Activated CD8-positive, alpha-beta T cell treated with anti-CD3 and anti-CD28 coated beads, Interleukin-2, amount 10 ng/mL, durations not matched to agents 7 days and 5 days (primary cell): ENCODE measurements at regions not wholly inside any gene's neighbourhood (a gene's known extent, or its start where the extent isn't known, plus 50 kb on each side); places are given as distances from the start of the nearest gene placed in this dataset.
"Not testable (repeated sequence)": the region's sequence is repeated elsewhere in the genome, so short reads cannot be mapped to it uniquely, and the experiment has no call there.

Source experiments
- ATAC-seq: fragments of 150-1000 bp; cut with Tn5 transposase; one replicate; pipeline ENCODE4 v1.10.0; 2021; ENCODE audit warnings: moderate library complexity
- CTCF ChIA-PET: fragments of 350-600 bp; sonication (Branson Sonifier 250); formaldehyde crosslinking; loops from one replicate; lab custom pipeline; 2021; ENCODE audit warnings: antibody characterized with exemption; lab: Charles Lee
- POLR2A ChIA-PET: fragments of 350-600 bp; sonication (Branson Sonifier 250); formaldehyde crosslinking; loops from one replicate; lab custom pipeline; 2021; ENCODE audit warnings: antibody characterized with exemption; lab: Charles Lee
- DNase-seq: peaks from one replicate; pipeline ENCODE4 v3.0.0-alpha.2; 2020
- H3K27ac Mint-ChIP-seq: one replicate; pipeline ENCODE4 v1.8.0; 2021; ENCODE audit warnings: mild to moderate bottlenecking, mixed read lengths
- H3K27me3 Mint-ChIP-seq: one replicate; pipeline ENCODE4 v1.8.0; 2021; ENCODE audit warnings: low read depth, mixed read lengths
- H3K36me3 Mint-ChIP-seq: one replicate; pipeline ENCODE4 v1.8.0; 2021; ENCODE audit warnings: low read depth, mixed read lengths
- H3K4me1 Mint-ChIP-seq: one replicate; pipeline ENCODE4 v1.8.0; 2021; ENCODE audit warnings: low read depth, mixed read lengths
- H3K4me3 Mint-ChIP-seq: one replicate; pipeline ENCODE4 v1.8.0; 2021; ENCODE audit warnings: mild to moderate bottlenecking, mixed read lengths
- H3K9me3 Mint-ChIP-seq: one replicate; pipeline ENCODE4 v1.8.0; 2022; ENCODE audit warnings: mixed read lengths; ENCODE audit not compliant: insufficient read depth

GRCh38 chr6:144359783-144360182 lies 74.6 kb downstream of the UTRN start:
- DNase-seq = no peak
- Mint-ChIP-seq H3K9me3 (no peaks in the 10 kb centered on the region), H3K27ac (no peak overlapping the region), H3K4me1 (peaks cover 37% of the 10 kb centered on the region), H3K36me3 (peaks cover 38% of the 10 kb centered on the region), H3K27me3 (no peaks in the 10 kb centered on the region), H3K4me3 (no peak overlapping the region)
- POLR2A ChIA-PET = interaction anchor here (0.5 kb wide), 1 partner anchor 25 kb away, joined by 3 read pairs; no protein-coding TSS in a partner anchor
- CTCF ChIA-PET = no interaction called here
- no peak for ATAC-seq

- Mint-ChIP-seq H3K4me3 (no peak overlapping the region), H3K36me3 (peaks cover 39% of the 10 kb centered on the region), H3K4me1 (peaks cover 33% of the 10 kb centered on the region), H3K27ac (no peak overlapping the region), H3K27me3 (no peaks in the 10 kb centered on the region), H3K9me3 (no peaks in the 10 kb centered on the region)
- CTCF ChIA-PET = no interaction called here
- no peak for DNase-seq
- no peak for ATAC-seq
- POLR2A ChIA-PET = interaction anchor here (1.1 kb wide), 1 partner anchor 9 kb away, joined by 4 read pairs; no protein-coding TSS in a partner anchor
Measured at GRCh38 chr6:144360401-144360800, 75.3 kb downstream of the UTRN start.

GRCh38 chr6:144361016-144361415 lies 75.9 kb downstream of the UTRN start:
- no peak overlapping the region for H3K4me3 Mint-ChIP-seq
- ChIA-PET CTCF (no interaction called here), POLR2A (interaction anchor here (1.1 kb wide), 1 partner anchor 10 kb away, joined by 4 read pairs; no protein-coding TSS in a partner anchor)
- no peak overlapping the region for H3K27ac Mint-ChIP-seq
- no peaks in the 10 kb centered on the region for H3K9me3 Mint-ChIP-seq
- H3K27me3 Mint-ChIP-seq = no peaks in the 10 kb centered on the region
- peaks cover 33% of the 10 kb centered on the region for H3K4me1 Mint-ChIP-seq
- H3K36me3 Mint-ChIP-seq = peaks cover 40% of the 10 kb centered on the region
- no peak for DNase-seq
- no peak for ATAC-seq

- ChIA-PET POLR2A (no interaction called here), CTCF (interaction anchor here (1.0 kb wide), 1 partner anchor 8 kb away, joined by 3 read pairs; no protein-coding TSS in a partner anchor)
- Mint-ChIP-seq H3K27ac (no peak overlapping the region), H3K9me3 (no peaks in the 10 kb centered on the region), H3K36me3 (peaks cover 45% of the 10 kb centered on the region), H3K4me3 (no peak overlapping the region), H3K4me1 (peaks cover 33% of the 10 kb centered on the region), H3K27me3 (no peaks in the 10 kb centered on the region)
- DNase-seq (no peak), ATAC-seq (no peak)
Measured at GRCh38 chr6:144362042-144363018, 77.2 kb downstream of the UTRN start.

- no peak overlapping the region for H3K27ac Mint-ChIP-seq
- ATAC-seq (no peak), DNase-seq (no peak)
- H3K36me3 Mint-ChIP-seq = peaks cover 55% of the 10 kb centered on the region
- peaks cover 32% of the 10 kb centered on the region for H3K4me1 Mint-ChIP-seq
- H3K27me3 Mint-ChIP-seq = no peaks in the 10 kb centered on the region
- CTCF ChIA-PET = no interaction called here
- no peaks in the 10 kb centered on the region for H3K9me3 Mint-ChIP-seq
- H3K4me3 Mint-ChIP-seq = no peak overlapping the region
- POLR2A ChIA-PET = no interaction called here
Measured at GRCh38 chr6:144364208-144364720, 79.1 kb downstream of the UTRN start.

GRCh38 chr6:144364782-144365181 lies 79.6 kb downstream of the UTRN start:
- no peak overlapping the region for H3K27ac Mint-ChIP-seq
- no peak for ATAC-seq
- no peaks in the 10 kb centered on the region for H3K9me3 Mint-ChIP-seq
- peaks cover 55% of the 10 kb centered on the region for H3K36me3 Mint-ChIP-seq
- H3K4me1 Mint-ChIP-seq = peaks cover 32% of the 10 kb centered on the region
- DNase-seq = no peak
- H3K4me3 Mint-ChIP-seq = no peak overlapping the region
- no peaks in the 10 kb centered on the region for H3K27me3 Mint-ChIP-seq
- CTCF ChIA-PET = no interaction called here
- POLR2A ChIA-PET = no interaction called here

- ATAC-seq (no peak), DNase-seq (no peak)
- no peak overlapping the region for H3K4me3 Mint-ChIP-seq
- no peaks in the 10 kb centered on the region for H3K27me3 Mint-ChIP-seq
- H3K4me1 Mint-ChIP-seq = peaks cover 31% of the 10 kb centered on the region
- peaks cover 60% of the 10 kb centered on the region for H3K36me3 Mint-ChIP-seq
- POLR2A ChIA-PET = no interaction called here
- H3K9me3 Mint-ChIP-seq = no peaks in the 10 kb centered on the region
- CTCF ChIA-PET = no interaction called here
- no peak overlapping the region for H3K27ac Mint-ChIP-seq
Measured at GRCh38 chr6:144365271-144365670, 80.1 kb downstream of the UTRN start.

- H3K4me3 Mint-ChIP-seq, H3K27ac Mint-ChIP-seq, H3K4me1 Mint-ChIP-seq, H3K9me3 Mint-ChIP-seq, DNase-seq, ATAC-seq, CTCF ChIA-PET, POLR2A ChIA-PET, H3K27me3 Mint-ChIP-seq: not testable (repeated sequence)
- H3K36me3 Mint-ChIP-seq = peaks cover 56% of the 10 kb centered on the region
Measured at GRCh38 chr6:144369696-144370095, 84.6 kb downstream of the UTRN start.

GRCh38 chr6:144372116-144372515 lies 87.0 kb downstream of the UTRN start:
- H3K4me1 Mint-ChIP-seq = peaks cover 11% of the 10 kb centered on the region
- ChIA-PET POLR2A (no interaction called here), CTCF (interaction anchor here (1.0 kb wide), 1 partner anchor 69 kb away, joined by 3 read pairs; no protein-coding TSS in a partner anchor)
- peaks cover 52% of the 10 kb centered on the region for H3K36me3 Mint-ChIP-seq
- H3K9me3 Mint-ChIP-seq = no peaks in the 10 kb centered on the region
- no peak for DNase-seq
- no peak overlapping the region for H3K27ac Mint-ChIP-seq
- no peaks in the 10 kb centered on the region for H3K27me3 Mint-ChIP-seq
- no peak overlapping the region for H3K4me3 Mint-ChIP-seq
- no peak for ATAC-seq

DNA sequence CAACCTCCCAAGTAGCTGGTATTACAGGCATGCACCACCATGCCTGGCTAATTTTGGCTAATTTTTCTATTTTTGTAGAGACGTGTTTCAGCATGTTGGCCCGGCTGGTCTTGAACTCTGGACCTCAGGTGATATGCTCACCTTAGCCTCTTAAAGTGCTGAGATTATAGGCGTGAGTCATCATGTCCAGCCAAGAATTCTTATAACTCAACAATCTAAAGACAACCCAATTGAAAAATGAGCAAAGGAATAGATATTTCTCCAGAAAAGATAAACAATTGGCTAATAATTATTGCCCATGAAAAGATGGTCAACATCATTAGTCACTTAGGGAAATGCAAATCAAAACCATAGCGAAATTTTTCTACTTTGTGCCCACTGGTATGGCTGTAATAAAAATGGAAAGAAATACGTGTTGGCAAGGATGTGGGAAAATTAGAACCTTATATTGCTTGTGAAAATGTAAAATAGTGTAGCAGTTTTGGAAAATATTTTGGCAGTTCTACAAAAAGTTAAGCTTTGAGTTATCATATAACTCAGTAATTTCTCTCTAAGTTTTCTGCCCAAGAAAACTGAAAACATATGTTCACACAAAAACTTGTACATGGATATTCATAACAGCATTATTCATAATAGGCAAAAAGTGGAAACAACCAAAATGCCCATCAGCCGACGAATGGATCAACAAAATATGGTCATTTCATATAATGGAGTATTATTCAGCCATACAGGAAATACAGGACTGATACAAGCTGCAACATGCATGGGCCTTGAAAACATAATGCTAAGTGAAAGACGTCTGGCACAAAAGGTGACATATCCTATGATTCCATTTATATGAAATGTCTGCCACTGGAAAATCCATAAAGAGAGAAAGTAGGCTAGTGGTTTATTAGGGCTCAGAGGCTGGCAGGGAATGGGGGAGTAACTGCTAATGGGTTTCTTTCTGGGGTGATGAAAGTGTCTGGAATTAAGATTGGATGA lies 87.8 kb downstream of the UTRN start:
- no peak for ATAC-seq
- POLR2A ChIA-PET = no interaction called here
- Mint-ChIP-seq H3K4me1 (peaks cover 19% of the 10 kb centered on the region), H3K27me3 (no peaks in the 10 kb centered on the region), H3K27ac (no peak overlapping the region), H3K36me3 (peaks cover 53% of the 10 kb centered on the region), H3K4me3 (no peak overlapping the region), H3K9me3 (no peaks in the 10 kb centered on the region)
- DNase-seq = no peak
- CTCF ChIA-PET = no interaction called here

- POLR2A ChIA-PET = interaction anchor here (0.6 kb wide), 1 partner anchor 87 kb away, joined by 3 read pairs; no protein-coding TSS in a partner anchor
- CTCF ChIA-PET = not testable (repeated sequence)
Measured at GRCh38 chr6:144374525-144374924, 89.4 kb downstream of the UTRN start.

More at GRCh38 chr6:144374525-144374924, 89.4 kb downstream of the UTRN start:
- H3K36me3 Mint-ChIP-seq = peaks cover 52% of the 10 kb centered on the region
- peaks cover 25% of the 10 kb centered on the region for H3K4me1 Mint-ChIP-seq
- H3K9me3 Mint-ChIP-seq, DNase-seq, H3K27ac Mint-ChIP-seq, ATAC-seq, H3K4me3 Mint-ChIP-seq, H3K27me3 Mint-ChIP-seq: not testable (repeated sequence)
